ENCODE measurements at regions not wholly inside any gene's neighbourhood (a gene's known extent, or its start where the extent isn't known, plus 50 kb on each side); places are given as distances from the start of the nearest gene placed in this dataset.
"Not testable (repeated sequence)": the region's sequence is repeated elsewhere in the genome, so short reads cannot be mapped to it uniquely, and the experiment has no call there.

- DNase-seq (ENCODE audit: low read depth) = no peak
Measured at GRCh38 chr3:193803288-193803687, 210.3 kb downstream of the OPA1 start.

- no peak for DNase-seq (ENCODE audit: low read depth)
Measured at GRCh38 chr3:193805448-193805847, 212.4 kb downstream of the OPA1 start.

- no peak for DNase-seq (ENCODE audit: low read depth)
Measured at GRCh38 chr3:193808317-193808716, 215.3 kb downstream of the OPA1 start.

- DNase-seq (ENCODE audit: low read depth) = no peak
Measured at GRCh38 chr3:193809106-193809505, 216.1 kb downstream of the OPA1 start.

- no peak for DNase-seq (ENCODE audit: low read depth)
Measured at GRCh38 chr3:193812078-193812725, 219.2 kb downstream of the OPA1 start.

- DNase-seq (ENCODE audit: low read depth) = no peak
Measured at GRCh38 chr3:193812791-193813500, 219.9 kb downstream of the OPA1 start.

- no peak for DNase-seq (ENCODE audit: low read depth)
Measured at GRCh38 chr3:193813501-193813830, 220.5 kb downstream of the OPA1 start.

- DNase-seq (ENCODE audit: low read depth) = no peak
Measured at GRCh38 chr3:193814166-193814892, 221.3 kb downstream of the OPA1 start.

GRCh38 chr3:193815246-193816027, 222.4 kb downstream of the OPA1 start:
- no peak for DNase-seq (ENCODE audit: low read depth)

- DNase-seq (ENCODE audit: low read depth) = no peak
Measured at GRCh38 chr3:193816028-193816395, 223.0 kb downstream of the OPA1 start.

GRCh38 chr3:193816656-193817311, 223.8 kb downstream of the OPA1 start:
- DNase-seq (ENCODE audit: low read depth) = no peak

GRCh38 chr3:193819117-193820010, 226.4 kb downstream of the OPA1 start:
- DNase-seq (ENCODE audit: low read depth) = no peak

GRCh38 chr3:193821151-193821668, 228.2 kb downstream of the OPA1 start:
- no peak for DNase-seq (ENCODE audit: low read depth)

GRCh38 chr3:193822492-193823212, 229.6 kb downstream of the OPA1 start:
- DNase-seq (ENCODE audit: low read depth) = no peak

- DNase-seq (ENCODE audit: low read depth) = not testable (repeated sequence)
Measured at GRCh38 chr3:193823213-193823605, 230.2 kb downstream of the OPA1 start.

- DNase-seq (ENCODE audit: low read depth) = no peak
Measured at GRCh38 chr3:193824365-193824764, 231.4 kb downstream of the OPA1 start.

- no peak for DNase-seq (ENCODE audit: low read depth)
Measured at GRCh38 chr3:193825617-193826016, 232.6 kb downstream of the OPA1 start.

GRCh38 chr3:193826159-193826795, 233.3 kb downstream of the OPA1 start:
- DNase-seq (ENCODE audit: low read depth) = no peak

GRCh38 chr3:193827040-193827669, 234.1 kb downstream of the OPA1 start:
- no peak for DNase-seq (ENCODE audit: low read depth)
